ENCODE measurements at regions not wholly inside any gene's neighbourhood (a gene's known extent, or its start where the extent isn't known, plus 50 kb on each side); places are given as distances from the start of the nearest gene placed in this dataset.

DNA sequence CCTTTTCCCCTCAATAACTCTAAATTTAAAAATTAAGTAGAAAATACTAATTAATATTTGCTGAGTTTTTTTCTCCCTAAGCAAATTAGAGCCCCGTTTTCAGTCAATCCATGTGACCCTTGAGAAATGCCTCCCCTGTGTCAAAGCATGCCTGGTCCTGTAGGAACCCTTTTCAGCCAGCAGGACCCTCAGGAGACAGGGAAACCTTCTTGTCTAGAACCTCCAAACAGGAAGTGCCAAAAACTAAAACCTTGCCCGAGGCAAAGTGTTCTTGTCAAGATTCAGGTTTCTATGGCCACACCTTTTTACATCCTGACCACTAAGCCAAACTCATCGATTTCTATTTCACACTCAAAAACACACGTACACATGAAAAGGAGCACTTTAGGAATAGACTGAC, 60.1 kb upstream of the NFE2L3 start:
- TF ChIP-seq ZNF274 (IDR thresholded peaks at IDR 0.05; ENCODE audit: low read depth, low read length) (no peak), SUZ12 (IDR thresholded peaks at IDR 0.05; ENCODE audit: extremely low read depth, insufficient read depth, insufficient read length) (no peak)

Data from NT2/D1 (cell line).